ENCODE measurements at regions not wholly inside any gene's neighbourhood (a gene's known extent, or its start where the extent isn't known, plus 50 kb on each side); places are given as distances from the start of the nearest gene placed in this dataset.

- CTCF ChIA-PET (ENCODE audit: unreplicated experiment), result no interaction called here
- Histone ChIP-seq H3K4me2 (ENCODE audit: low read length) (no peak overlapping the region), H3K4me3 (ENCODE audit: low read depth, low read length, poor library complexity, severe bottlenecking) (no peak overlapping the region), H2AFZ (ENCODE audit: low read length) (no peak overlapping the region), H3K79me2 (ENCODE audit: insufficient read depth, low read depth, low read length) (no peaks in the 10 kb centered on the region), H3K27ac (ENCODE audit: low read depth, low read length, poor library complexity, severe bottlenecking) (no peak overlapping the region), H3K36me3 (ENCODE audit: insufficient read depth, low read length) (no peaks in the 10 kb centered on the region), H3K9me2 (ENCODE audit: insufficient read depth, low read length) (no peaks in the 10 kb centered on the region), H3K9me3 (ENCODE audit: low read length) (no peaks in the 10 kb centered on the region), H4K20me1 (ENCODE audit: insufficient read depth, low read length) (no peaks in the 10 kb centered on the region), H3K4me1 (ENCODE audit: insufficient read depth, low read length, poor library complexity, severe bottlenecking) (no peaks in the 10 kb centered on the region)
- TF ChIP-seq CTCF (conservative IDR thresholded peaks at IDR 0.05; ENCODE audit: low read length) (no peak), EZH2phosphoT487 (IDR thresholded peaks at IDR 0.05; ENCODE audit: borderline replicate concordance, low read depth, low read length) (no peak)
- no peak for DNase-seq (ENCODE audit: low spot score)
- intact Hi-C loops (cut with micrococcal nuclease; ENCODE audit: unreplicated experiment), result no loop called here
- BruUV-seq (replicated peaks), result no TSS peak
- POLR2A ChIA-PET, result no interaction called here
Observed at GRCh38 chr3:124654470-124654845, 75.8 kb upstream of the UMPS start.

DNA sequence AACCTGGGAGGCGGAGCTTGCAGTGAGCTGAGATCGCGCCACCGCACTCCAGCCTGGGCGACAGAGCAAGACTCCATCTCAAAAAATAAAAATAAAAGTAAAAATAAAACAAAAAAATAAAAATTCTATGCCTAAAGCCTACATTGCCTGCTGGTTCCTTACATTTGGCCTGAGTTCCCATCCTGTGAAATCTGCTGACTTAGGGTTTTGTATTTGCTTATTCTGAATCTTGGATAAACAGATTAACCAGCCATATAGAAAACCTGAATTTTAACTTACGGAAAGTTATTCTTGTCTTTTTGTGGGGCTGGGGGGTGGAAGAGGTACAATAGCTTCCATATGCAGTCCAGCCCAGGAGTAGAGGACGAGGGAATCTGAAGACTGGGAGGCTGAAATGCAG, 73.7 kb upstream of the UMPS start:
- intact Hi-C loops (cut with micrococcal nuclease; ENCODE audit: unreplicated experiment), result no loop called here
- no TSS peak for BruUV-seq (replicated peaks)
- no peaks in the 10 kb centered on the region for H3K9me3 ChIP-seq (ENCODE audit: low read length)

DNA sequence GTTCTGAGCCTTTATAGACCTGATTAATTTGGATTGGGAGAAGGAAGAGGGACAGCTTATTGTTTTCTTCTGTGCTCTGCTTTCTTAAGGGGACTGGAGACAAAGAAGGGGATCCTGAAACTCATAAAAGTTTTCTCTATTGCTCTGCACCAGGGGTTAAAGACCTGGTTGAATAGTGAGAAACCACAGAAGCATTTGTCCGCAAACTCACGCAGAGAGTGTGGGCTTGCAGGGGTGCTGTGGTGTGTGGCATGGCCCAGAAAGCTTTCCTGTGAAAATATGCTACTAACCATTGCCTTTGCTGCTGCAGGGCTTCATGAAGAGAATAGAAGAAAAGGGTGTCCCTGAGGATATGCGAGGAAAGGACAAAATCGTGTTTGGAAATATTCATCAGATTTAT, 73.1 kb upstream of the UMPS start:
- H3K36me3 ChIP-seq (ENCODE audit: insufficient read depth, low read length), result no peaks in the 10 kb centered on the region
- no peaks in the 10 kb centered on the region for H3K9me2 ChIP-seq (ENCODE audit: insufficient read depth, low read length)
- H3K4me1 ChIP-seq (ENCODE audit: insufficient read depth, low read length, poor library complexity, severe bottlenecking), result no peaks in the 10 kb centered on the region
- ChIA-PET CTCF (ENCODE audit: unreplicated experiment) (no interaction called here), POLR2A (interaction anchor here (0.5 to 0.6 kb wide), 2 partner anchors 16 to 939 kb away, joined by 3 read pairs; no protein-coding TSS in a partner anchor)
- no peak overlapping the region for H3K27ac ChIP-seq (ENCODE audit: low read depth, low read length, poor library complexity, severe bottlenecking)
- H3K4me3 ChIP-seq (ENCODE audit: low read depth, low read length, poor library complexity, severe bottlenecking), result no peak overlapping the region
- H3K4me2 ChIP-seq (ENCODE audit: low read length), result no peak overlapping the region
- H2AFZ ChIP-seq (ENCODE audit: low read length), result no peak overlapping the region
- intact Hi-C loops (cut with micrococcal nuclease; ENCODE audit: unreplicated experiment), result no loop called here
- no TSS peak for BruUV-seq (replicated peaks)
- no peaks in the 10 kb centered on the region for H3K9me3 ChIP-seq (ENCODE audit: low read length)
- no peaks in the 10 kb centered on the region for H4K20me1 ChIP-seq (ENCODE audit: insufficient read depth, low read length)
- TF ChIP-seq CTCF (conservative IDR thresholded peaks at IDR 0.05; ENCODE audit: low read length), result no peak
- TF ChIP-seq EZH2phosphoT487 (IDR thresholded peaks at IDR 0.05; ENCODE audit: borderline replicate concordance, low read depth, low read length), result no peak
- no peaks in the 10 kb centered on the region for H3K79me2 ChIP-seq (ENCODE audit: insufficient read depth, low read depth, low read length)
- no peak for DNase-seq (ENCODE audit: low spot score)

More for the DNA sequence above, 73.7 kb upstream of the UMPS start:
- no peak for DNase-seq (ENCODE audit: low spot score)
- no peaks in the 10 kb centered on the region for H3K79me2 ChIP-seq (ENCODE audit: insufficient read depth, low read depth, low read length)
- no peak overlapping the region for H3K4me2 ChIP-seq (ENCODE audit: low read length)
- no peaks in the 10 kb centered on the region for H3K36me3 ChIP-seq (ENCODE audit: insufficient read depth, low read length)
- no peaks in the 10 kb centered on the region for H3K9me2 ChIP-seq (ENCODE audit: insufficient read depth, low read length)
- H2AFZ ChIP-seq (ENCODE audit: low read length), result no peak overlapping the region
- H4K20me1 ChIP-seq (ENCODE audit: insufficient read depth, low read length), result no peaks in the 10 kb centered on the region
- H3K4me1 ChIP-seq (ENCODE audit: insufficient read depth, low read length, poor library complexity, severe bottlenecking), result no peaks in the 10 kb centered on the region
- H3K4me3 ChIP-seq (ENCODE audit: low read depth, low read length, poor library complexity, severe bottlenecking), result no peak overlapping the region
- no peak overlapping the region for H3K27ac ChIP-seq (ENCODE audit: low read depth, low read length, poor library complexity, severe bottlenecking)
- TF ChIP-seq CTCF (conservative IDR thresholded peaks at IDR 0.05; ENCODE audit: low read length), result no peak
- TF ChIP-seq EZH2phosphoT487 (IDR thresholded peaks at IDR 0.05; ENCODE audit: borderline replicate concordance, low read depth, low read length), result no peak
- ChIA-PET CTCF (ENCODE audit: unreplicated experiment) (no interaction called here), POLR2A (interaction anchor here (0.6 kb wide), 1 partner anchor 16 kb away, joined by 3 read pairs; no protein-coding TSS in a partner anchor)

Data from OCI-LY7 (cell line).